ENCODE measurements at regions not wholly inside any gene's neighbourhood (a gene's known extent, or its start where the extent isn't known, plus 50 kb on each side); places are given as distances from the start of the nearest gene placed in this dataset.

- no peak for TF ChIP-seq CTCF (IDR thresholded peaks at IDR 0.05; ENCODE audit: insufficient read depth, low read length, poor library complexity, severe bottlenecking)
- TF ChIP-seq EZH2phosphoT487 (conservative IDR thresholded peaks at IDR 0.05; ENCODE audit: low read length) = no peak
Observed at GRCh38 chr4:19402581-19403065, 849.1 kb upstream of the SLIT2 start.

All from SU-DHL-6 (cell line).